OCI-LY1 (cell line): ENCODE measurements at regions not wholly inside any gene's neighbourhood (a gene's known extent, or its start where the extent isn't known, plus 50 kb on each side); places are given as distances from the start of the nearest gene placed in this dataset.

Experiments
- CTCF ChIP-seq: fragments of 200-600 bp; sonication (generic), shearing (Covaris generic); IDR thresholded peaks from 2 replicates; pipeline ENCODE4 v1.5.1; 2017; ENCODE audit warnings: mild to moderate bottlenecking, antibody characterized with exemption, low read length, moderate library complexity, mixed read lengths
- EZH2 ChIP-seq: fragments of 200-600 bp; sonication (generic), shearing (Covaris generic); IDR thresholded peaks from 2 replicates; pipeline ENCODE4 v1.8.0; 2017; ENCODE audit warnings: borderline replicate concordance, mixed run types, mild to moderate bottlenecking, antibody characterized with exemption, low read length, moderate library complexity, mixed read lengths

GRCh38 chr6:168888102-168888501, 365.5 kb downstream of the THBS2 start:
- TF ChIP-seq CTCF (no peak), EZH2 (no peak)
